HS-5 (cell line): ENCODE measurements at regions not wholly inside any gene's neighbourhood (a gene's known extent, or its start where the extent isn't known, plus 50 kb on each side); places are given as distances from the start of the nearest gene placed in this dataset.

Source experiments
- DNase-seq: peaks from one replicate; pipeline ENCODE4 v3.0.0-alpha.2; 2012; ENCODE audit warnings: low read depth

DNA sequence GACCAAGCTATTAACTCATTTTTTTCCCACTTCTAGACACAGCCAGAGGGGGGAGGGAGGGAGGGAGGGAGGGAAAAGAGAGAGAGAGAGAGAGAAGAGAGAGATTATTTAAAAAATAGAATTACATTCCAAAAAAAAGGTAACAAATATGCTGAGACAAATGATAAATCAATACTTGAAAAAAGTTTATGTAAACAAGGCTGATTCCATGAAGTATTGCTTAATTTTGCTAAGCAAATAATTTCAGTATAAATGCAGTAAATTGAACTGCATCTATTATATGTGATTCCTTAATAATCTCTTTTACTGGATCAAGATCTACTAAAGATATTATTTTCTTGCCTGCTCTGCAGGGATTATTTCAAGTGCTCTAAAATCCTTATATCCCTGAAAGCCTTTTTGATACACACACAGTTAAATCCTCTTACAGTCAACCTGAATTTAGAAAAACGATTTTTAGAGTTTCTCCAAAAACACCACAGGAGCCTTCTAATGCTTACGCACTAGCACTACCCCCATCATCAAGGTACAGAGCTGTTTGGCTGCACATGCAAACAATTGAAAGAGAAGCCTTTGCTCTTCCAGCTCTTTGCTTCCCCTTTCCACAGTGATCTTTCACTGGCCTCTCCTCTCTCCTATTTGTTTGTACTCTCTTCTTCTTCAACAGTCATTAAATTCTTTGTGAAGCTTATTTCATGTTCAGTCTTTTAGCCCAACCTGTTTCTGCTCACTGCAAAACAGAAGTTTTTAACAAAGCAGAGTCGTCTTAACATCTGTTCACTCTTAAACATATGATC lies 426.3 kb upstream of the FAM241A start:
- no peak for DNase-seq

DNA sequence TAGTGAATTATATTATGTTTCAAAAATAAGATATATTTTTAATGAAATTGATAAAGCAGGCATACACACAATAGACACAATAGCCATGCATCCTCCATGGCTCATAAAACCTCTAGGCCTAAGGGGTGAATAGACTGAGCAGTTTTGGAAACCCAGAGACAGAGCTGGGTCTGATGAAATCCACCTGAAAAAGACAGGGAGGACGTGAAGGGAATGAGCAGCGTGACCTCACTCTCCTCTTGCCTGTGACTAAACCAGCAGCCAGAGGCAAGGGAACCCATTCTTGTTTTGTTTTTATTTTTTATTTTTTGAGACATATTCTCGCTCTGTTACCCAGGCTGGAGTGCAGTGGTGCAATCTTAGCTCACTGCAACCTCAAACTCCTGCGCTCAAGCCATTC lies 424.4 kb upstream of the FAM241A start:
- no peak for DNase-seq

DNA sequence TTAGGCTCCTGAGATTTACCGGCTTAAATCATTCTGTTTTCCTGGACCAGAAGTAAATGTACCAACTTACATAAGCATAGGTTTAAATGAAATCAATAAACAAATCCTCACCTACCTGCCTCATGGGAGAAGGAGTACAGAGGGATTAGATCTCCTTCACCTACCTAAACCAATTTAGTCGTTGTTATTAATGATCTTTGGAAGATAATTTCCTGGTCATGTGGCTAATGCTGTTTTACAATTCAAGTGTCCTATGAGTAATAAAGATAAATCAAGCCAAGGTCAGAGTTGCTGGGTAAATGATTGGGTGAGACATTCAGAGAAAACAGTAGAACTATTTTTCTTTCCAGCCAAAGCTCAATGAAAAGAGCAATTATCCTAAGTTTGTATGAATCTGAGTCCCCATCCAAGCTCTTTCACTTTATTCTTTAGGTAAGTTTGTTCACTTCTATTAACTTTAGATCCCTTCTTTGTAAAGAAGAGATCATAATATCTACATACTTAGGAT lies 423.0 kb upstream of the FAM241A start:
- DNase-seq: no peak

DNA sequence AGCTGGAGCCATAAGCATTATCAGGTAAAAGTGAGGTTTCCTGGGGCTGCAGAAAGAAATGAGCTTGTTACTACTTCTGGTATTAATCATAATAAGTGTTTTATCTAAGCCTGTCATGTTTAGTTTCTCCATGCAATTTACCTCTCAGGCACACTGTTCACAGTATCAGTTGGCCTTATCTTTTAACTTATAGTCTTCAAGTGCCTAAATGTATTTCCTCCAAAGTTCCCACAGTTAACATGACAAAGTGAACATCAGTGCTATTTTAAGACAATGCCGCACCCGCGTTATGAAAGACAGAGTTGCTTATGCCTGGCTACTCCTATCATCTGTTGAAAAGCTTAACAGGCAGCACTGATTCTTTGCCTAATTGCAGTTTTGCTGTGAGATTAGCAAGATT lies 408.7 kb upstream of the FAM241A start:
- no peak for DNase-seq

DNA sequence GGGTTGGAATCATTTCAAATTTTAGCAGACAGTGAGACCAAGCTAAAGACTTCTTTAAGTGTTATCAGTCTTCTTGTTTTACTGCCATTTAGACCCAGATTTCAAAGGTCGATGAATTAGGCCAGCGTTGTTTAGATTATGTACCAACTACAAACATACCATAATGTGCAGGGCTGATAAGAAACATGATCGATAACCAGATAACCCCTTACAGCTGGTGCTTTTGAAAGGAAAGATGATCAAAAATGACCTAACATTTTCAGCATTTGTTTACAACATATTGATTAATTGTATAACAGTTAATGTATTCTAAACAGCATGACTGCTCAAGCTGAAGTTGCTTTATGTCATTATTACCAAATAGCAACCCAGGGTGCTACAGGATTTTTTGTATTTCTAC lies 400.4 kb upstream of the FAM241A start:
- no peak for DNase-seq

DNA sequence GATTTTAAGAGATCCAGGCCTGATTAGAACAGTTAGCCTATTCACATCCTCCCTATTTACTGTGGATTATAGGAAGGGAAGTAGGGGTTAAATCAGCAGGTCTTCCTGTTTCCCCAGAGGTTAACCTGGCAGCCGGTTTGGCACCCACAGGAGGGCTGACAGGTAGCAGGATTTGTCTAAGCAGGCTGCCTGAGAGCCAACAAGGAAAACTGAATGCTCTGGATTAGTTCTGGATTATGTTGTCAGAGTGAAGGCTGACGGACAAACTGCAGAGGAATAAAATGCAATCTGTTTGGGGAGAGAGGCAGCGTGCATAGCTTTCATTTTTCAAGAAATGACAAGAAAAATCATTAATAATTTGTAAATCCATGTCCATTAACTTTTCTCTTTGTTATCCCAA lies 397.1 kb upstream of the FAM241A start:
- no peak for DNase-seq

DNA sequence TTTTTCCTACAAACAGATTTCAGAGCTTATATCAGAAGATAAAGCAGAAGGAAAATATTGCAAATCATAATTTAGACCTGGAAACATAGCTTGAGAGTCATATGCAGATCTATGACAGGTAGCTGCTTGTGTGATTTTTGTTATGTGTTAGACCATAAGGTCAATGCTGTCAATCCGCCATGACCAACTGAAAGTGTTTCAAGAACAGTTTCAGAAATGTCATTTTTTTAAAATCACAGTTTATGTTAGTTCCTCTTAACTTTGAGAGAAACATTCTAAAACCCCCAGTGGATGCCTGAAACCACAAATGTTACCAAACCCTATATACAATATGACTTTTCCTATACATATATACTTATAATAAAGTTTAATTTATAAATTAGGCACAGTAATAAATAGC lies 391.3 kb upstream of the FAM241A start:
- no peak for DNase-seq

DNA sequence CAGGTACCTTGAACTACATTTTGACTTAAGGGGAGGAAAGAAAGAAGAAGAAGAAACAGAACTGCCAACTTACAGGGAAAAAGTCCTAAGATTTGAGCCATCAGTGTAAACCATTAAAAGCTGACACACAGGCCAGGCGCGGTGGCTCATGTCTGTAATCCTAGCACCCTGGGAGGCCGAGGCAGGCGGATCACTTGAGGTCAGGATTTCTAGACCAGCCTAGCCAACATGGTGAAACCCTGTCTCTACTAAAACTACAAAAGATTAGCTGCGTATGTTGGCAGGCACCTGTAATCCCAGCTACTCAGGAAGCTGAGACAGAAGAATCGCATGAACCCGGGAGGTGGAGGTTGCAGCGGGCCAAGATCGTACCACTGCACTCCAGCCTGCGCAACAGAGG lies 389.7 kb upstream of the FAM241A start:
- DNase-seq: no peak

DNA sequence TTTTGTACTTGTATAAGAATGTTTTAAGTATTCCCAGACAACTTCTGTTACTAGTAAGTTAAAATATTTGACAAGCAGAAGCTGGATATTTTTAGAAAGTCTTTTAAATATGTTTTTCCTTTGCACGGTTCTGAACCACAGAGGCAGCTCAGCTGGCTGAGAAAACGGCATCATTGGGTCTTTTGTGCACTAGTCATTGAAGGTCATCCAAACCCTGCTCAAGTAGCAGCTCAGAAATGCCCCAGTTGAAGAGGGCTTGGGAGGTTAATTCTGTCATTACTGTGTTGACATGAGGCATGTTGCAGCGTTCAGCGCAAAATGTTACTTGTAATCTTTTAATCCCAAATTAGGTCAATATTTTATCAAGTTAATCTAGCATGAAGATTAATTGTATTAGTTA lies 383.7 kb upstream of the FAM241A start:
- no peak for DNase-seq

DNA sequence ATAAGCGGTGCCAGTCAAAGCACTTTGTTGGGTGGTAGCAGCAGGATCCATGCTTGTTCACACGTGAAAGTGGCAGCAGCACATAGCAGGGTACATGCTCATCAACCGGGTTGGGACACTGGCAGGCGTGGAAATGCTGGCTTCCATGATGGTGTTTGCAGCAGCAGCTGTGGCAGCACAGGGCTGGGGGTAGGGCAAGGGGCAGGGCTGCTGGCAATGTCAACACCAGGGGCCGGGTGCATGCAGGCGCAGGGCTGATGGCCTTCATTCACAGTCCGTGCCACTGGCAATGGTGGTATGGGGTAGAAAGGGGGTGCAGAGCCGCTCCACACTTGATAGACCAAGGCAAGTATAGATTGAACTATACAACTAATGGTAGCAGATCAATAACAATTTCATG lies 374.7 kb upstream of the FAM241A start:
- DNase-seq: no peak

DNA sequence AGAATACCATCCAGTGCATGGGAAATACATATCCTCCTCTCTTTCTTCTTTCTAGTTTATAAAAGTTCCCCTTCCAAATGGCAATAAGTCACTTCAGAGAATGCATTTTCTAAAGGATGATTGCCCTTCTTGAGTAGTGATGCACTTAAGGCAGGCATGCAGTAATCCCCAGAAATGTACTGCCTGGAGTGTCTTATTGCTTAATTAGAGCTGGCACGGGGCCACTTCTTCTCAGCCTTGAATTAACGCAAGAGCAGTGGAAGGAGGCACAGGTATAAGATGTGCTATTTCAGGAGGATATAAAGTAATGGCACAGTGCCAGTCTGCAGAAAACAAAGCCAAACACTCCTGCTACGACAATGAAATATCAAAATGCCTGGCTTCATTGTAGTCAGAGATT lies 371.4 kb upstream of the FAM241A start:
- no peak for DNase-seq

DNA sequence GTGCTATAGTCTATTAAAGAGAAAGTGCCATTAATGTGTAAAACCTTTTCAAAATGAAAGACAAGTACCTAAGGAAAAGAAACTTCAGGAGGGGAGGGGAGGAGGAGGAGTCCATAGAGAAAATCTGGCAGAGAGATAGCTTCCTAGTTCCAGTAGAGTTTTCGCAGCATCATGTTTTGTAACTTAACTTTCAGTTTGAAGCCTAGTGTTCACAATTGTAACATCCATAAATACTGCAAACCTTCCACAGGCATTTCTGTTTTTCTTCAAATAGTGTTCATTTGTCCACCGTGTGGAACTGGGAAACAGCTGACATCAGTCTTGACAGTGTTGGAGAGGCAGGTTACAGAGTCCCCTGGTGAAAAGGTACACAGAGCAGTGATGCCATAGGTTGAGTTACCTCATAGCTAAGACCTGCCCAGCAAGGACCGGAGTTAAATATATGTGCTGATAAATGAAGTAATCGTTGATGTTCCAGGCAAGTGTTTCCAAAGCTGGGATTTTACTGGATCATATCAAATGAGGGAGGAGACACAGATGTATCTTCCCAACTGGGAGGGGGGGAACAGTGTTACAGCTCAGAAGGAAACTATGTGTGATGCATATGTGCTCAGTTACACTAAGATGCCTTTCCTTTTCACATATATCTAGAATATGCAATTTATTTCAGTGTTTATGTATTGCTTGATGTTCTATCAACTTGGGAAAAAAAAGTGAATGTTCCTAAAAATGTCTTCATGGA lies 369.5 kb upstream of the FAM241A start:
- peak; percentile 41 for DNase-seq

DNA sequence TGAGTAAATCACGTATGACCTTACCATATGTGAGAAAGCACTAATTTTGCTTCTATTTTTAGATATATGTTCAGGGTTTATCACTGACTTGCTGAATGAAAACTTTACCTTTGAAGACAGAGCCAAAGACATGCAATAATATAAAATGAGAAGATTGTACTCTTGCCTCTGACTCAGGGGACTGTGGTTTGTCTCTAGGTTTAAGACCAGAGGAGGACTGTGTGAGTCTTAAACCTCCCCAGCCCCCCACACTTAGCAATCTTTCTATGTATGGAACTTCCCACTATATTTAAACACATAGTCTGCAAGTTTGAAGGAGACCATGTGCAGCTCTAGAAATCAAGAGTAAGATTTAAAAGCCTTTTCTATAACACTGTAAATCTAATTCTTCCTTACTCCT lies 368.7 kb upstream of the FAM241A start:
- DNase-seq: peak; percentile 11

DNA sequence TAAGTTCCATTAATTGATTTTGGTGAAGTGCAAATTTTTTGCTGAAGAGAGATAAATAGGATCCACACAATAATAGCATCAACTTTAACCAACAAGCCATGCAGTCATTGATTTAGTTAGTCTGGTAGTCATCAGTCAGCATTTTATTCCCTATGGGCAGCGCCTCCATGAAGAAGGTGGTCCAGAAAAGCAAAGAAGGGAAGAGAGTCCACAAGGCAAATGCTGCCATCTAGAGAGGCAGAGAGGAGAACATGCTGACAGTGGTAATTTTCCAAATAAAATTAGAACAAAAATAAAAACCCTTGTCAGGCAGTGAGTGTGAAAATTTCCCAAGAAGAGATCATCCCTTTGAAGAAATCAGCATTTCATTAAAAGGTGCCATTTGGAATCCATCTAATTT lies 366.7 kb upstream of the FAM241A start:
- DNase-seq: no peak

DNA sequence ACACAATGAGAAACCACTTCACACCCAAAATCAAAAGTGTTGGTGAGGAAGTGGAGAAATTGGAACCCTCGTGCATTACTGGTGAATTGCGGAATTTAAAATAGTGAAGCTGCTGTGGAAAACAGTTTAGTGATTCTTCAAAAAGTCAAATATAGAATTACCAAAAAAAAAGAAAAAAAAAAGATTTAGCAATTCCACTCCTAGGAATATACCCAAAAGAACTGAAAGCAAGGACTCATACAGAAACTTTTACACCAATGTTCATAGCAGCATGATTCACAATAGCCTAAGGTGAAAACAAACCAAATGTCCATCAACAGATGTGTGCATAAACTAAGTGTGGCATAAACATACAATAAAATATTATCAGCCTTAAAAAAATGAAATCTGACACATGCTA lies 364.3 kb upstream of the FAM241A start:
- no peak for DNase-seq

DNA sequence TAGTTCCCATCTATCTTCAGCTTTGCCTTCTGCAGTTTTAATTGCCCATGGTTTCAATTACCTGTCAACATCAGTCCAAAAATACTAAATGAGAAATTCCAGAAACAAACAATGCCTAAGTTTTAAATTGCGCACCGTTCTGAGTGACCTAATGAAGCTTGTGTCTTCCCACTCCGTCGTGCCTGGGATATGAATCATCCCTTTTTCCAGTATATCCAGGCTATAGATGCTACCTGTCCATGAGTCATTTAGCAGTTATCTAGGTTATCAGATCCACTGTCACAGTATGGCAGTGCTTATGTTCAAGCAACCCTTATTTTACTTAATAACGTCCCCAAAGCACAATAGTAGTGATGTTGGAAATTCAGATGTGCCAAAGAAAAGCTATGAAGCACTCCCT lies 363.6 kb upstream of the FAM241A start:
- no peak for DNase-seq

DNA sequence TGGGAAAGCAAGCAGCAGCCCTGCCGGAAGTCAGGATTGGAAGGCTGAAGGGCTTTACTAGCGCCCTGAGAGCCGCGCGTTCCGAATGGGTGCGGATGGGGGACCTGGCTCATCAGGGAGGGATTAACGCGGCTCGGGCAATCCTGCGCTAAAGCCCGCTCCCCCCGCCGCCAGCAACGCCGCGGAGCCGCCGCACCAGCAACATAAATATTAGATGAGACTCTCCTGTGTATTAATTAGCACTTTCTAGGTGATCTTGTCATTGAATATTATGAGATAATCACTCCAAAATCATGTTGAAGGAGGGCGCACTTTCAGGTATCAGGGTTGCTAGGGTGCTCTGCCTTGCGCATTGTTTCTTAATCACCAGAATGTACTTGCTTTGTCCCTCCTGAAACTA lies 357.2 kb upstream of the FAM241A start:
- no peak for DNase-seq

DNA sequence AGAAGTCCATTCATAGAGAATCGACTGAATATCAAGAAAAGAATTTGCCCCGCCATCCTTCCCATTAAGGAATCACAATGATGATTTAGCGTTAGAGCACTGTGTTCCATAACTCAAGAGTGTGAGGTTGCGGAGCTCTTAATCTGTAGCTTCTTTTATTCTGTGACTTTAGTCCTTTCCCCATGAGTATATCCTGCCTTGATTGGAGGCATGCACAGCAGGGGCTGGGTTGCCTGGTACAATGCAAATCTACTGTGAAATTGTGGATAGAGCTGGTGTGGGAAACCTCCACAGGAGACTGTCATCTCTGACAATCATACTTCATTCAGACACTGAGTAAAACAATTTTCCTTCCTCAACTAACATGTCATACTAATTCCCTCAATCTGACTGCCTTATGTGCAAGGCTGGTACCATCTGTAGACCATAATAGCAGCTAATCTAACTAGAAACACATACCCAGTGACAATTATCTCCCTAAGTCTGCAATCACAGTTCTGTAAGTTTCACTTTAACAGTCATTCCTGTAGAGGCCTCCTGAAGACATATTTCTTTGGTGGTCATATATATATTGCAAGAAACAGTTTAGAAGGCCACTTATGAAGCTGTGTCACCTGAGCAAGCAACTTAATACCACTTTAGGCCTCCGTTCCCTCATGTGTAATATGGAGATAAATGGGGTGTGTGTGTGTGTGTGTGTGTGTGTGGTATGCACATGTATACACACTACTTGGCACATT lies 355.2 kb upstream of the FAM241A start:
- DNase-seq: no peak

DNA sequence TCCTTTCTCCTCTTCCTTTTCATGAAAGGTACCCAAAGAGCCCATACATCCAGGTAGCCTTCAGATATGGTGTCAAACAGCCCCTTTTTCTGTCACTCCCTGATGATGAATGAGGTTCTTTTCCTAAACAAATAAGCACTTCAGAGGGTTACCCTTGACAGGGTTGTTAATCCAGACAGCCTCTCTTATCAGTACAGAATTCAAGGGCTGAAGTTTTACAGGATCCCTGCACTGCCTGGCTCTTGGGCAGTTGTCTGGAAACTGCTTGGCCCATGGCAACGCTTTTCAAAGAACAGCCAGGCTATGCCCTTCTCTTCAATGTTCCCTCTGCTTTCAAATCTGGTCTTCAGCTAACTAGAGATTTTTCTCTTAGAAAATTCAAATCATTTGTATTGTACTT lies 352.6 kb upstream of the FAM241A start:
- DNase-seq: no peak

DNA sequence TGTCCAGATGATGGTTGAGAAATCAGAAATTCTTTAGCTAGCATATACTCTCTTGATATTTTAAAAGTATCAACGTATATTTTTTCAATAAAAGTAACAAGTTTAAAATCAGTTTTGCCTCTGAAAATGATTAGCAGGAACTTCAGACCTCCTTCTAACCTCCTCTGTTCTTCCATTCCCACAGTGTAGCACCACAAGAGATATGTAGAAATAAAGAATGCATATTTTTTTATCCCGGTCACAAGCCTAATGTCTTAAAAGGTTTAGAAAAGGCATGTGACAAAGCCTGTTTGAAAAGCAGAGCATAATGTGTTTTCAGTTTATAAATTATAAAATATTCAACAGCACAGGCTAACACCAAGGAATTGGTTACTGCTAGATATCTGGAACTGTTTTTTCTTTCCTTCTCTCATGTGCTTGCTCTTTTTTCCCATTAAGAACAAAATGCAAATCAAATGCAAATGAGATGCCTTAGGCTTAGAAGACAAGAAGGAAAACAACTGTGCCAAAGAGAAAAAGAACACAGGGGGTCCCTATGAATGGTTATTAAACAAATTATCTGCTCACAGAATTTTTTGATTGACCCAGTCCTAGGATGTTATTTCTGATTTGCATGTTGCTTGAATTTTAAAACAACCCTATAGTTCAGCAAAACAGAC lies 351.7 kb upstream of the FAM241A start:
- DNase-seq: no peak

DNA sequence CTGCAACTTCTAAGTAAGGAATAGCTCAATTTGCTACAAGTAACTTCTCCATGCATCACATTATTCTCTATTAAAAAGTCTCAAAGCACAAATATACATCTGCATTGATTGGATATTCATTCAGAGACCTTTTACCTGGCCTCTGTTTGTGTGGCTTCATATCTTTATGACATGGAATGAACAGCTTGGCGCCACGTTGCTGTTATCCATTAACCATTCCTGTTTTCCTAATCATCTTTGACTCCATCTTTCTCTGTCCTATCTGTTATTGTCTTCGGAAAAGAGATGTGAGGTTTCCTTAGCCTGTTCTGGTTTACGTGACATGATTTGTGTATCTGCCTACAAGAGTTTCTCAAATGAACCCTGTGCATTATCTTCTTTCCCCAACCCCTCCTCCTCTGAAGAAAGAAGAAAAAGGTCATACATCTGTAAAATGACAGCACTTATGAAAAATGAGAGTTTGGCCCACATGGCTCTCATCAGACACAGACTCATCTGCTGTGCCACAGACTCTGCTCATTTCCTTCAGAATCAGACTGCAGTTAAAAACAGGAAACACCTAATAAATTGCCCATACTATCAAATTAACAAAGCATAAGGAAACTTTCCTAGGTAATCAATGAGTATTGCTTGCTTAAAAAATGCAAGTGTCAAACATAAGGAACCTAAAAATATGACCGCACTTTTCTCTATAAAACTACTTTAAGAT lies 347.6 kb upstream of the FAM241A start:
- DNase-seq: no peak

DNA sequence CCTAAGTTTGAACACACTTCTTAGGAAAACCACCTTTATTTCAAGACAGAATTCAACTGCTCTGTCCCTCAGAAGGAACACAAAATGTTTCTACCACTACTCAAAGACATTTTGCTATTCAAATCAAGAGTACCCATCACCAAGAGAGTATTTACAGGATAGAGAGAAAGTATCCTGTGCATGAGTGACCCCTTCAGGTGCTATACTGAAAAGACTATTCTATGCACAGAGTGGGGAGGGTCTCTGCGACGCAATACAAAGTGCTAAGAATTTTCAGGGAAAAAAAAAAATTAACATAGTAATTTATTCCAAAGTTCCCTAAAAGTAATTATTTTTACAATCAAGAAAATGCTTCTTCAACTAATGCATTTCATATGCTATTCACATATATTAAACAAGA lies 346.4 kb upstream of the FAM241A start:
- DNase-seq: no peak
